Neural crest cell (in vitro differentiated cells): ENCODE measurements at regions not wholly inside any gene's neighbourhood (a gene's known extent, or its start where the extent isn't known, plus 50 kb on each side); places are given as distances from the start of the nearest gene placed in this dataset.
A peak's percentile ranks its signal among the peaks of the same experiment; 100 is the strongest.
"Not testable (repeated sequence)": the region's sequence is repeated elsewhere in the genome, so short reads cannot be mapped to it uniquely, and the experiment has no call there.

Experiments used
- DNase-seq: peaks from one replicate; pipeline ENCODE4 v3.0.0; 2021; ENCODE audit warnings: low read depth, mixed read lengths, low spot score
- H3K27ac Mint-ChIP-seq: one replicate; pipeline ENCODE4 v1.8.0; 2021; ENCODE audit warnings: mild to moderate bottlenecking, mixed read lengths; ENCODE audit not compliant: unreplicated experiment
- H3K27me3 Mint-ChIP-seq: 2 replicates; pipeline ENCODE4 v1.8.0; 2021; ENCODE audit warnings: low read depth, mild to moderate bottlenecking, mixed read lengths
- H3K36me3 Mint-ChIP-seq: 2 replicates; pipeline ENCODE4 v1.8.0; 2021; ENCODE audit warnings: low read depth, mild to moderate bottlenecking, mixed read lengths
- H3K4me1 Mint-ChIP-seq: 2 replicates; pipeline ENCODE4 v1.8.0; 2021; ENCODE audit warnings: mixed read lengths
- H3K4me3 Mint-ChIP-seq: one replicate; pipeline ENCODE4 v1.8.0; 2021; ENCODE audit warnings: mild to moderate bottlenecking, mixed read lengths
- H3K9me3 Mint-ChIP-seq: 2 replicates; pipeline ENCODE4 v1.8.0; 2021; ENCODE audit warnings: mixed read lengths
- TF ChIP-seq, protein P1 (sequence below): fragments of 200-600 bp; sonication (generic); conservative IDR thresholded peaks from 2 replicates; pipeline ENCODE4 v1.5.0; 2021; ENCODE audit warnings: antibody characterized with exemption, mild to moderate bottlenecking

- Mint-ChIP-seq H3K4me1 (no peaks in the 10 kb centered on the region), H3K9me3 (no peaks in the 10 kb centered on the region), H3K27ac (no peak overlapping the region), H3K27me3 (peaks cover 3% of the 10 kb centered on the region), H3K4me3 (no peak overlapping the region), H3K36me3 (no peaks in the 10 kb centered on the region)
- TF ChIP-seq, protein P1, sequence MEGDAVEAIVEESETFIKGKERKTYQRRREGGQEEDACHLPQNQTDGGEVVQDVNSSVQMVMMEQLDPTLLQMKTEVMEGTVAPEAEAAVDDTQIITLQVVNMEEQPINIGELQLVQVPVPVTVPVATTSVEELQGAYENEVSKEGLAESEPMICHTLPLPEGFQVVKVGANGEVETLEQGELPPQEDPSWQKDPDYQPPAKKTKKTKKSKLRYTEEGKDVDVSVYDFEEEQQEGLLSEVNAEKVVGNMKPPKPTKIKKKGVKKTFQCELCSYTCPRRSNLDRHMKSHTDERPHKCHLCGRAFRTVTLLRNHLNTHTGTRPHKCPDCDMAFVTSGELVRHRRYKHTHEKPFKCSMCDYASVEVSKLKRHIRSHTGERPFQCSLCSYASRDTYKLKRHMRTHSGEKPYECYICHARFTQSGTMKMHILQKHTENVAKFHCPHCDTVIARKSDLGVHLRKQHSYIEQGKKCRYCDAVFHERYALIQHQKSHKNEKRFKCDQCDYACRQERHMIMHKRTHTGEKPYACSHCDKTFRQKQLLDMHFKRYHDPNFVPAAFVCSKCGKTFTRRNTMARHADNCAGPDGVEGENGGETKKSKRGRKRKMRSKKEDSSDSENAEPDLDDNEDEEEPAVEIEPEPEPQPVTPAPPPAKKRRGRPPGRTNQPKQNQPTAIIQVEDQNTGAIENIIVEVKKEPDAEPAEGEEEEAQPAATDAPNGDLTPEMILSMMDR, result no peak
- DNase-seq, result no peak
Measured at GRCh38 chr14:45897439-45897838, 644.4 kb upstream of the MIS18BP1 start.

DNA sequence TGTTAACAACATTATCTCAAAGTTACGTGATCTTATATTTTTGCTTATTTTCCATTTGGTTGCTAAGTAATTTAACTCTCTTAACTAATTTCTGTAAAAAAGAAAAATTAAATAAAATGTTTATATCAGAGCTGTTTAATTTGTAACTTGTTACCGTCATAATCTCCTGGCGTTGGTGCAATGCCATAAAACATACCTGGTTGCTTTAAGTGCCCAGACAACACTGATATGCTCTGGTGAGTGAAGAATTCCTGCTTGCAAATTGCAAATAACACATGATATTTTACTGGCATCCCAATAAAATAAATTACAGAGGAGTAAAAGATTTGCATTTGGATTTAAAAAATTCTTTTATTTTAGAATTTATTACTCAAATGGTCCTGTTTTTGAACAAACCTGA is 640.1 kb upstream of the MIS18BP1 start:
- Mint-ChIP-seq H3K27ac (no peak overlapping the region), H3K27me3 (peaks cover 15% of the 10 kb centered on the region), H3K4me1 (peaks cover 22% of the 10 kb centered on the region), H3K4me3 (no peak overlapping the region), H3K9me3 (no peaks in the 10 kb centered on the region), H3K36me3 (no peaks in the 10 kb centered on the region)
- DNase-seq, result no peak
- TF ChIP-seq, protein P1, result no peak

GRCh38 chr14:45891417-45892080 is 638.5 kb upstream of the MIS18BP1 start:
- peak overlapping the region; percentile 45 for H3K4me3 Mint-ChIP-seq
- no peaks in the 10 kb centered on the region for H3K9me3 Mint-ChIP-seq
- peak; percentile 9 for DNase-seq
- H3K27ac Mint-ChIP-seq, result peak overlapping the region; percentile 75
- peaks cover 22% of the 10 kb centered on the region for H3K4me1 Mint-ChIP-seq
- H3K36me3 Mint-ChIP-seq, result no peaks in the 10 kb centered on the region
- TF ChIP-seq, protein P1, result no peak
- peaks cover 15% of the 10 kb centered on the region for H3K27me3 Mint-ChIP-seq

DNA sequence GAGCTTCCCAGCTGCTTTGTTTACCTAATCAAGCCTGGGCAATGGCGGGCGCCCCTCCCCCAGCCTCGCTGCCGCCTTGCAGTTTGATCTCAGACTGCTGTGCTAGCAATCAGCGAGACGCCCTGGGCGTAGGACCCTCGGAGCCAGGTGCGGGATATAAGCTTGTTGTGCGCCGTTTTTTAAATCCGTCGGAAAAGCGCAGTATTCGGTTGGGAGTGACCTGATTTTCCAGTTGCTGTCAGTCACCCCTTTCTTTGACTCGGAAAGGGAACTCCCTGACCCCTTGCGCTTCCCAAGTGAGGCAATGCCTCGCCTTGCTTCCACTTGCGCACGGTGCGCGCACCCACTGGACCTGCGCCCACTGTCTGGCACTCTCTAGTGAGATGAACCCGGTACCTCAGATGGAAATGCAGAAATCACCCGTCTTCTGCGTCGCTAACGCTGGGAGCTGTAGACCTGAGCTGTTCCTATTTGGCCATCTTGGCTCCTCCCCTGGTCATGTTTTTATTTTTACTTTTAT is 635.8 kb upstream of the MIS18BP1 start:
- not testable (repeated sequence) for H3K36me3 Mint-ChIP-seq, H3K9me3 Mint-ChIP-seq, DNase-seq
- H3K4me1 Mint-ChIP-seq, result peaks cover 22% of the 10 kb centered on the region
- peak overlapping the region; percentile 86 for H3K27ac Mint-ChIP-seq
- peak overlapping the region; percentile 83 for H3K4me3 Mint-ChIP-seq
- peaks cover 14% of the 10 kb centered on the region for H3K27me3 Mint-ChIP-seq

DNA sequence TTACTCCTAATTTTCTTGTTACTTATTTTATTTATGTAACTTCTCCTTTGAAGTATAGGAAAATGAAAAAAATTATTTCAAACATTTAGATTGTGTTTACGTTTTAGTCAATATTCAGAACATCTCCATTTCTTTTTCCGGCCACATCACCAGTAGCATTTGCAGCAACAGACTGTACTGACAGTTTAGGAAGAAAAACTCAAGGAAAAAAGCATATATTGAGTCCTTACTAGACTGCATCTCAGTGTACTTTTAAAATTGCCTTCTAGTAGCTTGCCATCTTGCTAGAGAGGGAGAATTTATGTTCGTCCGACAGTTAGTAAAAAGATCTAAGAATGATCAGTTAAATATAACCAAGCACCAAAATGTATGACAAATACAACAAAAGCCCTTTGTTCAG is 625.0 kb upstream of the MIS18BP1 start:
- Mint-ChIP-seq H3K27me3 (no peaks in the 10 kb centered on the region), H3K36me3 (no peaks in the 10 kb centered on the region), H3K4me3 (no peak overlapping the region), H3K27ac (no peak overlapping the region), H3K4me1 (peaks cover 5% of the 10 kb centered on the region), H3K9me3 (no peaks in the 10 kb centered on the region)
- DNase-seq, result no peak
- TF ChIP-seq, protein P1, result no peak

GRCh38 chr14:45868863-45869262 is 615.9 kb upstream of the MIS18BP1 start:
- peaks cover 5% of the 10 kb centered on the region for H3K36me3 Mint-ChIP-seq
- no peaks in the 10 kb centered on the region for H3K27me3 Mint-ChIP-seq
- H3K9me3 Mint-ChIP-seq, result peaks cover 17% of the 10 kb centered on the region
- no peak overlapping the region for H3K27ac Mint-ChIP-seq
- TF ChIP-seq, protein P1, result no peak
- DNase-seq, result no peak
- H3K4me3 Mint-ChIP-seq, result no peak overlapping the region
- H3K4me1 Mint-ChIP-seq, result peaks cover 3% of the 10 kb centered on the region
